C4-2B (cell line): ENCODE measurements at regions not wholly inside any gene's neighbourhood (a gene's known extent, or its start where the extent isn't known, plus 50 kb on each side); places are given as distances from the start of the nearest gene placed in this dataset.

Experiments used
- CTCF ChIP-seq: fragments of 450-650 bp; conservative IDR thresholded peaks from 2 replicates; pipeline ENCODE4 v1.5.1; 2017; ENCODE audit warnings: mild to moderate bottlenecking
- ZFX ChIP-seq: fragments of 450-650 bp; IDR thresholded peaks from 2 replicates; pipeline ENCODE4 v1.6.1; 2017

GRCh38 chr12:9406564-9407424 is 198.6 kb upstream of the PZP start:
- TF ChIP-seq CTCF (no peak), ZFX (no peak)
